GM19023 (cell line): ENCODE measurements at regions not wholly inside any gene's neighbourhood (a gene's known extent, or its start where the extent isn't known, plus 50 kb on each side); places are given as distances from the start of the nearest gene placed in this dataset.

Experiments
- ATAC-seq: cut with Tn5 transposase; IDR thresholded peaks from one replicate; pipeline ENCODE4 v1.9.1; 2021; ENCODE audit warnings: mild to moderate bottlenecking, moderate library complexity; ENCODE audit not compliant: unreplicated experiment

DNA sequence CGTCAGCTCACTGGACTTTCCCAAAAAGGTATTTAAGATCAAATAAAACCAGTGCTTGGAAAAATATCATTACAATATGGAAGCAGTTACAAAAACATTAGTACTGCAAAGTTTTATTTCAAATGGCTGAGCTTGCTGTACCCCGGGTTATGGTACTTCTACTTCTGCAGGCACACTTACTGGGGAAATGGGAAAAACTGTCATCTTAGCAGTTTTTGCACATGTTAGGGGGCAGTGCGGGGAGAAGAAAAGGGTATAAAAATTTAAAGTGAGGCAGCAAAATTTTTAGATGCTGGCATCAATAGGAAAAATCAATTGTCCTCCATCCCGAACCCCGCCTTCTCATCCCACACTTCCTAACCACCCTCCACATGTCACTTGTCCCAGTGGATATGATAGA is 133.4 kb downstream of the ATG4C start:
- no peak for ATAC-seq

DNA sequence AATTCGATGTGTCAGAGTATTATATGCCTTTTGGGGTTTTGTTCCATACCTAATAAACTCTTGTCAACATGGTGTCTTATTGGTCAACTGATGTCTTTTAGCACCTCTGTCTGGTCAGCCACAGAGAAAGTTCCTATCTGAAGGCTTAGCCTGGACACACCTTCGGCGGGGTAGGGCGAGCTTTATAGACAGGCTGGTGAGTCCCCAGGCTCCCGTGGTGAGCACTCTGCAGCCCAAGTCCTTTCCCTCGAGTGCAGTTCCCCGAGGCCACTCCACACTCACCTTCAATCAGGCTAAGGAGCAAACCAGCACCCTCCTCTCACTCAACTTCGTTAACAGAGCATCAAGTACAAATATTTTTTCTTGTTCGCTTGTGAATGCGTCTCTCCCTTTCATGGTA is 133.9 kb downstream of the ATG4C start:
- no peak for ATAC-seq

DNA sequence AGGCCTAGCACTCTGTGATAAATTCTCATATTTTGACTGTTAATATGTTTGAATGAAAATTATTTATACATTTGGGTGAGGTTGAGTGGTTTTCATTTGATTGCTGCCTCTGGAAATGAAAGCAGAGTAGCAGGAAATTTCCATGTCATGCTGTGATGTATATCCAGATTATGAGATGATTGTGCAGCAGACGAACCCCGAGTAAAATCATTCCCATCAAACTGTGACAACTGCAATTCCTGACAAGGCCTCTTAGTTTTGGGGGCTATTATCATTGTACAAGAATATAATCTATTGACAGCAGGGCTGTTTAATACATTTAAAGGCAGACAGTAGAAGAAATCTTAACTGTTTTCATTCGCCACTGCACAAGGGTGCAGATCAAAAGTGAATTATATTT is 134.8 kb downstream of the ATG4C start:
- no peak for ATAC-seq

DNA sequence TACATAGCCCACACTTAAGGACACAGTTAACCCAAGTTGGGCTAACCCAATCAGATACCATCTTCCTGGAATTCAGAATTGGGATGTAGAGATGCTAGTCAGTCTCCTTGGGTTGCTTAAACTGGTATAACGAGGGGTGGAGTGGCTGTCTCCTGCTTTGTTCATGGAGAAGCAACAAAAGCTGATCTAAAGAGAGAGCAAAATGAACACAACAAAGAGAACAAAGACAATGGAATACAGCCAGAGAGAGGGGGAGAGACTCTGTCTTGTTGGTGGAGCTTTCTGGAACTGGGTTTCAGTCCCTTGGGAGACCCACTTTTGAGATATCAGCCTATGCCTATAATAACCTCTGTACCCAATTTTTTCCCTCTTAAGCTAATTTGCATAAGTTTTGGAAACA is 138.1 kb downstream of the ATG4C start:
- no peak for ATAC-seq

DNA sequence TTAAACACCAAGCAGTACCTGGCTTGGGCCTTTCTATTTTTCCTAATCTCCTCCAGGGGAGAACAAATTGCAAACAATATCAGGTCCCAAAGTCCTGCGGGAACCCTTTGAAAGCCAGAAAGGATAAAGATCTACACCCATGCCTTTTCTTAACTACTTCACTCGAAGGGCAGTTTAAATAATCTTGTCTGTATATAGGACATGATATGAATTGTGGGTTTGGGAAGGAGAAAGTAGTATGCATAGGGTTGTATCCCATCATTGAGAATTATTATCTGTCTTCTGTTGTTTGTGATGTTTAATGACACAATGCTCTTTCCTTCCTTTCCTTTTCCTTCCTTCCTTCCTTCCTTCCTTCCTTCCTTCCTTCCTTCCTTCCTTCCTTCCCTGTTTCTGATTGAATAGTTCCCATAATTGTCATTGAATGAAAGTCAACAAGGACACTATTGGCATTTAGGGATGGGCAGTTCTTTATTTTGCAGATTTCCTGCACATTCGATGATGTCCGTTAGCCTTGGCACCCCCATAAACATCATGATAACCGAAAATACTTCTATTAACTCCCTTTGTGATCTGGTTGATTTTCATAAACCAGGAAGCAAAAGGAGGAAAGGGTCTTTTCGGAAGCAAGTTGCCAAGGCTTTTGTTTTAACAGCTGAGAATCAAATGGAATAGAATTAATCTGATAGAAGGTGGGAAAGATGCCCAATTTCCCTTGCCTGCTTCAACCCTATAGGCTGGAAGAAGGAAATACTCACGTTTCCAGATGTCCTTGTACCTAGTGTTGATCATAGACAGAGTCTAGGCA is 141.3 kb downstream of the ATG4C start:
- no peak for ATAC-seq

DNA sequence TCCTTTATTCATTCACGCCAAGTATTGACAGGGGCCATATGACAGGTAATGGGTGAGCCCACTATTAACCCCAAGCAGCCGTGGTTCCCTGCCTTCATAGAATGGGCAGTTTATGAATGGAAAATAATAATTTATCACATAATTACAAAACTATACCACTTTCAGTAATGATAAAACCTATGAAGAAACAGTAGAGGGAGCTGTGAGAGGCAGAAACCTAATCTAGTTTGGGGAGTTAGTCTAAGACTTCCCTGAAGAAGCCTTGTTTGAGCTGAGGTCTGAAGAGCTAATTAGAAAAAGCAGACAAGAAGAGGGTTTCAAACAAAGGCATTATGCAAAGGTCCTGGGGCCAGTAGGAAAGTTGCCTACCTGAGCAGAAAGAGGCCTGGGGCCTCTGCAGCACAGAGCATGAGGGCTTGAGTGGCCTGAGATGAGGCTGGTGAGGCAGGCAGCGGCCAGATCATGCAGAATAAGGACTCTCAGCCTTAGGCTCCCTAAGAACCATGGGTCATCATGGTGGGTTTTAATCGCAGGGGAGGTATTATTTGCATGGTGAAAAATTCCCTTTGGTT is 142.8 kb downstream of the ATG4C start:
- no peak for ATAC-seq

DNA sequence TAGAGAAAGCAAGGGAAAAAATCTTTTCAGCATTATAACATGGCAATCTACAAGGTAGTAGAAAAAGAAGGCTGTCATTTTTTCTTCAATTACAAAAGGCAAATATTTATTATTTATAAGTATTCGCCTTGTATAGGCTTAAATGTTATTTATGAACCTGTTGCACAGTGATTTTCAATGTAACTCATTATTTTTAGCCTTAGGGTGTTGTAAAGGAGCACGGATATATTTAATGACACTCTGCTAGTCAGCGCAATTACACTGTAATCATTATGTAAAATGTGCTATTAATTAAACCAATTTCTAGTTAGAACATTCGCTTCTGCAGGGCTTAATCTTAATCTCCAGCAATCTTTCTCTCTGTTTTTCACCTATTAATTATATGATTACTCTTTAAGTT is 145.0 kb downstream of the ATG4C start:
- ATAC-seq, result no peak

DNA sequence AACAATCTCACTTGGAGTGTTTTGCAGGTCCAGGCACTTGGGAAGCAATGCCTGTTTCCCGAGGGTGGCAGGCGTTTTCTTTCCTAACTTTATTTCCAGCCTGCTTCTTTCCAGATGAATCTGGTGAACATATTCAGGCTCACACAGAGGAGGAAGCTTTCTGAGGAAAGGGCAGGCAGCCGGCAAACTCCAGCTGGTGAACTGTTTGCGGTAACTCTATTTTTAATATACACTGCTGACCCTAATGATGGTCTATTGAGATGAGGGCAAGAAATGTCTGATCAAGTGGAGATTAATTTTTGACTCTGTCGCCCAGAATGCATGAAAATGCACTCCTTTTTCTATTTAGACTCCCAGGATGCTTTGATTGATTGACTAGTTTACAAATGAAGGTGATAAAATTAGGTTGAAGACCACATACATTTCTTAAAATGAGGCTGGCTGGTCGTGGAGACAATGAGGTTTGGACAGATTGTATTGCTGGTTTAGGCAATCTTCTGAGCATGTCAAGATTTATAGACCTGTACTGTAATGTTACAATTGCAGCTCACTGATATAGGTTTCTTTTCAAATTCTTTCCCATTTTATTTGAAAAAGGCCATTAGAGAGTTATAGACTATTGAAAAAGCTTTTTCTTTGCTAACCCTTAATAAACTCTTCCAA is 153.8 kb downstream of the ATG4C start:
- ATAC-seq, result no peak

DNA sequence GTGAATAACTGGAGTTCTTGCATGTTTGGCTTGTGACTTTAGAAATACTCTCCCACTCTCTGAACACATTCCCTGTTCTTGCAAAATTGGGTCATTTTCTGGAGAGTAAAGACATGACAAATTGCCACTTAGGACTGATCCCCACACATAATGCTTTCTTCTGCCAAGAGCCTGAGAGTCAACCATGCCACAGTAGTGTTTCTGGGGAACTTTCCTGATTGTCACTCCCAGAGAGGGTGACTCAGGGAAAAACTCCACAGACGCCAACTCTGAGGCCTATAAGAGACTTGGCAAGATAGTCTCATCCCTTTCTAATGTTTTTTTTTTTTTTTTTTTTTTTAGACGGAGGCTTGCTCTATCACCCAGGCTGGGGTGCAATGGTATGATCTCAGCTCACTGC is 157.8 kb downstream of the ATG4C start:
- no peak for ATAC-seq

DNA sequence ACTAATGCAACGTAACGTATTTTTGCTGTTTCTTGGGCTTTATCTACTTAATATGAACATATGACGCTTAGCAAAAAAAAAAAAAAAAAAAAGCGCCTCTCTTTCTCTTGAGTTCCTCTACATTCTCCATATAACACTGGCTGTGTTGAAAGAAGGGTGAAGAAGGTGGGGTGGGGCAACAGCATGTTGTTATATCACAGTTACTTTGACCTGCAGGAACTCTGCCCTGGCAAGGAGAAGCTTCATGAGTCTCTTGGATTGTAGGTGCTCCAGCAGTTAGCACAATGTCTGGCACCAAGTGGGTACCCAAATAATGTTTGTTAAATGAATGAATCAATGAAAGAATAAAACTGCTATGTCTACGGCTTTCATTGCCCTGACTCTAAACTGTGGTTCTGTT is 162.6 kb downstream of the ATG4C start:
- ATAC-seq, result no peak

DNA sequence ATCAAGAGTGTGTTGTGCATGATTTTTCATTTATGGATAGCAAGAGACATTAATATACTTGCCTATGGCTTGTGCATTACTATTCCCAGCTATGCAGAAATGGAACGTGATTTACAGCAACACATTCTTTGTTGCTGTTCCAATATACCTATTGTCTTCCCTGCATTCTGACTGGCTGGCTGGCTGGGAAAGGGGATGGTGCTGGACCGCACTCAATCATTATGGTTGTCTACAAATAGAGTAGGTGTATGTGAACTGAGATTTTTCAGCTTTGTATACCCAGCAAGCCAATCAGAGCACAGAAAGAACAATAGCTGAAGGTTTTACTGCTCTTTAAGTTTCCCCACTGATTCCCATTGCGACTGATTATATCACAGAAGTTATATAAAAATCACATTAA is 167.5 kb downstream of the ATG4C start:
- ATAC-seq, result no peak

DNA sequence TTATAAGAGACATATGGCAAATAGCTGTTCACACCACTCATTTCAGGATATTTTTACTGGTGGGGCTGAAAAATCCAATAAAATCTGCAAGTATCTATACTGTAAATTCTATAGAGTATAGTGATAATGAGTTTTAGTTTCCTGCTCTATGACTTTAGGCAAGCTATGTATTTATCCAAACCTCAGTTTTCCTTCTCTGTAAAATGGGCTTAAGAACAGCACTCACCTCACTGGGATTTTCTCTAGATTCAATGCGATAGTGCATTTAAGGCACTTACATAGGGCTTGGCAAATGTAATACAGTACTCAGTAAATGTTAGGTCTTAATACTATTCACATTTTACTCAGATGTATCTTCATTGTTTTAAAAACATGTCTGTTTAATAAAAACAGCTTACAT is 168.7 kb downstream of the ATG4C start:
- no peak for ATAC-seq

DNA sequence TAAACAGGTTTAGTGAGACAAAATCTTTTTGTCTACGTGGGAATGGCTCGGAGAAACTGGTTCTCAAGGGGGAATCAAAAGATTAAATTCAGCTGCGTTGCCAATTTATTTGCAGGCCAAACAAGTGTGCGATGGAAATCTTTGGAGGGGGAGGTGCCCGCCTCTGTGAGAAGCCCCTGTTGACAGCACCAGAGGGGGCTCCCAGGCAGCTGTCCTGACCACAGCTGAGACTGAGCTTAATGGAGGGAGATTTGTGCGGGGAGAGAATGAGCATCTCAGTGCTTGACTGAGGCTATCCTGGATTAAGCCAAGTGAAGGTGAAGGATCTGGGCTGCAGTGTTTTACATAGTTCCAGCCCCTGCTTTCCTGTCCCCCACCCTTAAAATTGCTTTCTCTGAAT is 169.7 kb downstream of the ATG4C start:
- no peak for ATAC-seq

DNA sequence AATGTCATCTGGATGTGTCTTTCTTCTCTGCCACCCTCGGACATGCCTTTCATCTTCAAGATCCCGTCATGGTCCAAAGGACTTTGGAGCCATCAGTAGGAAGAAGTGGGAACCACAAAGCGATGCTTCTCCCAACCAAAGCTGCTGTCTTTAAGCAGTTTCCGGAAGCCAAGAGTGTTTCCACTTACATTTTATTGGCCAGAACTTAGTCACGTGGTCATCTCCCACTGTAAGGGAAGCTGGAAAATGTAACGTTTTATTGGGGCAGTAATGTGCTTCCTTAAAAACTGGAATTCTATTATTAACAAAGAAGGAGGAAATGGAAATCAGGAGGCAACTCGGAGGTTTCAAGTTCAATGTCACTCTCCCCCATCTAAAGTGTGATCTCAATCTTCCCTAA is 170.8 kb downstream of the ATG4C start:
- ATAC-seq, result no peak

DNA sequence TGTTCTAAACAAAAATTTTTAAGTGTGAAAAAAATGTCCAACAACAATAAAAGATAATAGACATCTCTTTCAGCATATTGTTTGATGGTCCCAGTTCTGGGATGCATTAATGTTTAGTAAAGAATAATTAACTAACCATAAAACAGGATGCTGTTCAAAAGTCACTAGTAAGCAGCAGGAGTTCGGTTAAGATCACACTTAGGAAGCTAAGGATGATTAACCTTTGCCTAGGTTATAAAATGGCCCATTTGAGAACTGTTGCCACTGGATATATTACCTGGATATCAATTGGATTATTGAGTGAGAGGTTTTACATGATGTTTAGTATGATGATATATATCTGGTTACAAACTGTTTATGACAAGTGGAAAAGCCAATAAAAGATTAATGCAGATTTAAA is 171.7 kb downstream of the ATG4C start:
- no peak for ATAC-seq

DNA sequence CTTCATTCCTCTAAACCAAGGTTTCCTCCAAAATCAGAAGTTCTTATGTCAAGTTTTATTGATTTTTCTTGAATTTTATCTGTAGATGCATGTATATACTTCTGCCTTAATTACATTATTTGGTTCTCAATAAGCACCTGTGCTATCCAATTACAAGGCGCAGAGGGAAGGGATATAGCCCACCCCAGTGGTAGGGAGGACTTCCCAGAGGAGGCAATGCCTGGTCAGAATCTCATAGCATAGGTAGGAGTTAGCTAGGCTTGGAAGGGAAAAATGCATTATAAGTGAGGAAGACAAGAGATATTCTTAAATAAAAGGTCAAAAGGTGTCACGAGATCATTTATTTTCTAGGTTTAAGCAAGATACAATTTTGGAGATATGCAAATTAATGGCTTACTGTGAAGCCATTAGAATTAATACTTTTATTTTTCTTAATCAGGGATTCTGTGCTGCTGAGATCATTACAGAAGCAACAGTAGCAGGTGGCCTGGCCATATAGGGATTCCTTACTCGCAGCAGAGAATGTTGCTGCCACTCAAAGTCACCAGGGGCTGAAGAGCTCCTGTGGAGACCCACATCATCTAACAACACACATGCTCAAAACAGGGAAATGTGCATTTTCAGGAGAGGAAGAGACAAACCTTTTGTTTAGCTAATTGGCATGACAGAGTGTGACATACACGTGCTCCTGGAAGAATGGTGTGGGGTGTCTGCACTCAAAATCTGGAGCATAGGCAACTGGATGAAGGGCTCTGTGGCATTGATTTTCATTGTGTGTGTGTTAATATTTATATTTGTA is 178.3 kb downstream of the ATG4C start:
- ATAC-seq, result no peak

DNA sequence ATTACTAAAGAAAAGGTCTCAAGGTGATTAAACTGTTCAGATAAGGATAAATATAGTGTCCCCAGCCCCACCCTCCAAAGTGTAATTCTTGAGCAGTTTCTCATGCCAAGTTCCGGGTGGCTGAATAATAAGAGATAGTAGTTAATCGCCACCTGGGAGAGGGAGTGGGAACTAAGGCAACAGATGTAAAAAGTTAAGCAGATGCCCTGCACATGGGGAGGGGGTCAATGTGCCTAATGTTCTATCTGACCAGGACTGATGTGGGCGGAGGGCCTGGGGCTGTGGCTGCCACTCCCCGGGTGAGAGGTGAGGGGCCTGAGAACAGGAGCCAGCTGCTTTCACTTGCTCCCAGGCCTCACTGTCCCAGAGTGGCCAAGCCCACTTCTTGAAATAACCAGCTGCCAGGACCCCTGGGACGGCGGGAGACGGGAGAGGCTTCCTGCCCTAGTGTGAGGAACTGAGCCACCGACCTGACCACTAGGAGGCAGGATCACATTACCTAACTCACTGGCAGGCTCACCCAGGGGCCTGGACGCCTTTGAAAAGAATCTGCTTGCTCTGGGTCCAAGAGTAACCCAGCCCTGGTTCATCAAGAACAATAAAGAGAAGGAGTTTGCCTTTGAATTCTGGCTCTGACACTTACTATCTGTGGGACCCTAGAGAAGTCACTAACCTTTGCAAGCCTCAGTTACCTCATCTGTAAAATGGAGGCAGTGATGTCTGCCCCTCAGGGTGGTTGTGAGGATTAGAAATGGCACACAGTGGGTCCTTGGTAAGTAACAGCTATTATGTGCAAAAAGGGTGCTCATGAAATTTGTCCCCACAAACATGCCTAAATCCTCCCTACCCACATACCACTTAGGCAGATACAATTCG is 179.2 kb downstream of the ATG4C start:
- peak; percentile 73 for ATAC-seq

DNA sequence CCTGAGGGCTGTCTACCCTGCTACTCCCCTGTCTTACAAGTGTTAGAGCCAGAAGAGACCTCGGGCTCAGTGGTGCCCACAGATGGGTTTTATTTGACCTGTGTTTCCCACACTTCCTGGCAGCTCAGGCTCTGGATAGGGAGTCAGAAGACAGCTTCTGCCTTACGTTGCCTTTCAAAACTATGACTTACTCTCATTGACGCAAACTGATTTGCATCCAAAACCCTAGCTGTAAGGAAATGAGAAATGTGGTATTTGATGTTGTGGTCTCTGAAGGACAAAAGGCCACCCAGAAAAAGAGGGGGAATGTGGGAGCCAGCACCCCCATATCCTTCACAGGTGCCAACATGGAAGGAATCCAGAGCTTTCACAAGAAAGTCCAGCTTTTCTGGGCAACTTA is 180.2 kb downstream of the ATG4C start:
- no peak for ATAC-seq

DNA sequence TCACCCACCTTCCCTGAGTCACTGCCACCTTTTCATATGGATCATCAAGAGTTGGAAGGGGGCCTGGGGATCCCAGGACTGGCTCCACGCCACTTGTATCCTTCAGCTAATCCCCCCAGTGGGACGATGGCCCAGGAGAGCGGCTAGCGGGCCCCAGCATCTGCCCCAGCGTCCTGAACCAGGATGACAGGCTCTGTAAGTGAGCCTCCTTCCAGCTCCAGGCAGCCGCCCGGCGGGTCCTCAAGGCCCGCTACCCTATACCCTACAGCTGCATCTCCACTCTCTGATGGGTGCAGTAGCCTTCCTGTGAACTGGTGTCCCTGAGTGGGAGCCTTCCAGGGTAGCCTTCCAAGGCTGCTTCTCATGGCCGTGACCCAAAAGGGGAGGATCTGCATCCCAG is 183.1 kb downstream of the ATG4C start:
- no peak for ATAC-seq

DNA sequence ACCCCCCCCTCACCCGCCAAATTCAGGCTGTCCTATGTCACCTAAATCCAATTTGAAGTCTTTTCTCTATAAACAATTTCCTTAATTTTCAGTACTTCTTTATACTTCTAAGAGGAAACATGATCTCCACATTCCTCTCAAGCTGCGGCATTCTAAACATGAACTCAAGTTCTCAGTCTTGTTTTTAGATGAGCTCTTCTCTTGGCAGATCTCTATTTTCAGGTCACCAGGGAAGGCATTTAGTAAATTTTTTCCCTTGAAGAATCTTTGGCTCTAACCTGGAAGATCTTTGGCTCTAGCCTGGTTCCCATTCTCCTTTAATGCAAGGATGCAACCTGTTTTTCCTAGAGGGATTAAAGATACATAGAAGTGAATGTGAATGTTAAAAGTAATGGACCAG is 193.4 kb downstream of the ATG4C start:
- ATAC-seq, result no peak

DNA sequence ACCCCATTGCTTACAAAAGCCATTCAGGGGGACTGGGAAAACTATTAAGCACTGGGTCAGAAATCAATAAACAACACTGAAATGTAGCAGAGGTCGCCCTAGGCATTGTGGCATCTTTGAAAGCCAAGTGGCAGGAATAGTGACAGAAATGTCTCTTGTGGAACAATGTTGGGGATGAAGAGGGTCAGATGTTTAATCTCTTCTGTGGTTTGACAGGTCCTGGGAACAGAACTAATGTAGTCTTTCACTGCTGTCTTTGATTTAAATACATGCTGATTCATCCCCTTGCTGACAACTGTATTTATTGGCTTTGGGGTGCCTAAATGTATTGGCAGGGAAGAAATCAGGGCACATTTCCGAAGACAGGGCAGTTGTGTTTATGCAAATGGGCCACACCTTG is 194.8 kb downstream of the ATG4C start:
- no peak for ATAC-seq
